GM18858 (cell line): ENCODE measurements at regions not wholly inside any gene's neighbourhood (a gene's known extent, or its start where the extent isn't known, plus 50 kb on each side); places are given as distances from the start of the nearest gene placed in this dataset.
"Not testable (repeated sequence)": the region's sequence is repeated elsewhere in the genome, so short reads cannot be mapped to it uniquely, and the experiment has no call there.

Experiments
- ATAC-seq: cut with Tn5 transposase; IDR thresholded peaks from one replicate; pipeline ENCODE4 v1.9.1; 2021; ENCODE audit not compliant: unreplicated experiment

DNA sequence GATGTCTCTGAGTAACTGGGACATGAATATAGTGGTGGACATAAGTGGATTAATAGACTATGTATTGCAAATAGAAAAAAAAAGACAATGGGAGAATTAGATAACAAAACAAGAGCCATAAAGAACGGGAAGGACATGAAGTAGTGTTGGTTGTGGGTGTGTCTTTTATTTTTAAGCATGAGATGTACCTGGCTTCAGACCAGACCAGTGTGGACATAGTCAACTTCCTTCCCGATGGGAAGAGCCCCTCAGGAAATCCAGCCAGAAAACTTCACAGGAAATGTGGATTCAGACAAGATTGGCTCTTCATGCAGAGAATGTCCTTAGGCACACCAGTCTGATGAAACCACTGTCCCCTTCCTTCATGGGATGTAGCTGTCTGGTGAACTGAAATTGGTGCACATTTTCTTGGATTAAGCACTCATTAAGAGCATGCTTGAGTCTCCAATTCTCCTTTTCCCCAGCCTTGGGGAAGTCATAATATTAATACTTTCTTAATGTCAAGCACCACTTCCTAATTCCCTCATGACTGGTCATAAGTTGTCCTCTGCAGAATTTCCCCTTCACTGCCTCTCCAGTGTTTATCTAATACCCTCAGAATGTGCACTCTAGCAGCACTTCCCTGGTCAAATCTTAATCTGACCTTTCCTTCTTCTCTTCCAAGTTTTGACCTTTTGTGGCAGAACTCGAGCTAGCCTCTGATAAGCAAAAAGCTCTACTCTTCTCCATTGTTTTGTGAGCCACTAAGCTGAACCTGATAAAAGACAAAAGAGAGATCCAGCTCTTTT is 350.6 kb upstream of the MAF start:
- ATAC-seq, result no peak

DNA sequence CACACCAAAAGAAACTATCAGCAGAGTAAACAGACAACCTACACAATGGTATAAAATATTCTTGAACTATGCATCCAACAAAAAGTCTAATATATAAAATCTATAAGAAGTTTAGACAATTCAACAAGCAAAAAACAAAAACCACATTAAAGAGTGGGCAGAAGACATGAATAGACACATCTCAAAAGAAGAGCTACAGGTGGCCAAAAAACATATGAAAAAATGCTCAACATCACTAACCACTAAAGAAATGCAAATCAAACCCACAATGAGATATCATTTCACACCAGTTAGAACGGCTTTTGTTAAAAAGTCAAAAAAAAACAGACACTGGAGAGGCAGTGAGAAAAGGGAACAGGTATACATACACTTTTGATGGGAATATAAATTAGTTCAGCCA is 348.9 kb upstream of the MAF start:
- no peak for ATAC-seq

DNA sequence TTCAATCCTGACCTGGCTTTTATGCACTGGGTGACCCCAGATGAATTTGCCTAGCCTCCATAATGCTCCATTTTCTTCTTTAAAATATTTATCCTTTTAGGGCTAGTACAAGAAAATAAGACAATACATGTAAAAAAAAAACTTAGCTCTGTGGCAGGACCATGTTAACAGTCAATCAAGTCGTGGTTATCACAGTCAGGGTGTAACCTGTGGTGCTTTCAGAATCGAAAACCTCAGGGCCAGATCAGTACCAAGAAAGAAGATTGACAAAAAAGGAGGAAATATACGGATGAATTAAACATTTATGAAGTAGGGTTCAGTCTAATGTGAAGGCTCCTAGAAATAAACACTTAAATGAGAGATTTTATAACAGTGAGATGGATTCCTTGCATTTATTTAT is 347.2 kb upstream of the MAF start:
- ATAC-seq, result no peak

DNA sequence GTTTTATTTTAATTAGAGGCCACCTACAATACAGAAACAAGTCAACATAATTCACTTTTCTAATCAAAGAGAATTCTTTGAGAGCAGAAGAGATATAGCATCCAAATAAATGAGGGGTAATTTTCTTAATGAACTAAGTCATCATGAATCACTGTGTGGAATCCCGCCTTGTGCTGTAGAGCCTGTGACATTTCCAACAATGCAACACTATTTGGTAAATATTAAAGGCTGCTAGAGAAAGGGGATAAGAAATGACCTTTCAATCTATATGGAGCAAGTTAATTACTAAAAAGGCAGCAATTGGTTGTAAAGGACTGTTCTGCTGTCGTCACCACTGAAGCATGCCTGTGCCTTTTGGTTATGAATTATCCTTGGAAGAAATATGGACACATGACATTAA is 345.7 kb upstream of the MAF start:
- no peak for ATAC-seq

DNA sequence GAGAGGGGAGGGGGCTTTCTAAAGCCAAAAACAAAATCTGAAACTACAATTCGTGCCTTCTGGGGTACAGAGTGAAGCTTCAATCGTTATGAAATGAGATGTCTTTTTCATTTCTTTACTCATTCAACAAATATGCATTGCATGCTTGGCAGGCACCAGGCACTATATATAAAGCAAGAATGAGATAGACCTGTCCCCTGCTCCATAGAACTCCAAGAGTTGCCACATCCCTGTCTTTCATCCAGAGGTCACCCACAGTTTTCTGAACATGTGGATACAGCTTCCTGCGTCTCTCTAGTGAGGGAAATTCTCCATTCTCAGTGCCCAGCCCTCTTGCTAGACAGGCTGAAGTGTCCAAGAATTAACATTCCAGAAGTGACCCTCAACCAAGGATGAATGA is 343.2 kb upstream of the MAF start:
- ATAC-seq, result no peak

DNA sequence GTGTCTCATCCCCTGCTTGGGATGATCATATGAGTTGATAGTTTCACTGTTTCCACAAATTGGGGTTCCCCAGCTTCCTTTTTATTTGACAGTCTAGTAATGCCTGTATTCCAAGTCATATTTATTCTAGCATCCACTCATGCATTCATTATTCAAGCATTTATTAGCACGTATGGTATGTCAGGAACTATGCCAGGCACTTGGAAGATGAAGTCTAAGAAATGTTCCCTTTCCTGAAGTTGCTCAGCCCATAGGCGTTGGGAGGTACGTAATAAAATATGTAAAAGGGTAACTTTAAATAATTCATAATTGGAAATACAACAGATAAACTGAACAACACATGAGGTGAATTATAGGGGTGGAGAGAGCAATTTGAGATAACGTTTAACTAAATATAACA is 338.0 kb upstream of the MAF start:
- ATAC-seq, result no peak

DNA sequence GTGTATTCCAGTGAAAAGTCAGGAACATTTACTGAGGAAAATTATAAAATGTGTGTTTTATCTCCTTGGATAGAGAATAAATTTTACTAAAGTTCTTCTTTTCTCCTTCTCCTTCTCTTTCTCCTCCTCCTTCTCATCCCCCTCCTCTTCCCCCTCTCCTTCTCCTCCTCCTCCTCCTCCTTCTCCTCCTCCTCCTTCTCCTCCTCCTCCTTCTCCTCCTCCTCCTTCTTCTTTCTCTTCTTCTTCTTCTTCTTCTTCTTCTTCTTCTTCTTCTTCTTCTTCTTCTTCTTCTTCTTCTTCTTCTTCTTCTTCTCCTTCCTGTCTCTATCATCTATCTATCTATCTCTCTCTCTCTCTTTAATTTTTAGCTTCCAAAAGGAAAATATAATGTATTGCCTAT is 337.1 kb upstream of the MAF start:
- not testable (repeated sequence) for ATAC-seq

DNA sequence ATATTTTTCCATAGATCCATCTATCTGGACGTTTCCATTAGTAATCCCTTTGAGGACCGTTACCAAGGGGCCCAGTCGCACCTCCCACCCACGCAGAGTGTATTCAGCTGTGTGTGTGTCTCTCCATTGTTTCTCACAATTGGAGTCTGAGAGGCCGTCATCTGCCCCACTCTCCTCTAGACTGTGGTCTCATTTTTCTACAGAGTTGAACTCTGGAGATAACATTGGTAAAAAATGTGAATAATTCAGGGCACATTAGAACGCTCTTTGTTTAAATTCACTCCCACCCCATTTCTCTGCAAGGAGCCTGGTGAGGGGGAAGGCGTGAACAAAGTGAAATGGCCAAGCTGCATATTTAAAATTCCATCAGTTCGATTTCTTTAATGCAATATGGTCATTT is 333.1 kb upstream of the MAF start:
- ATAC-seq, result no peak

DNA sequence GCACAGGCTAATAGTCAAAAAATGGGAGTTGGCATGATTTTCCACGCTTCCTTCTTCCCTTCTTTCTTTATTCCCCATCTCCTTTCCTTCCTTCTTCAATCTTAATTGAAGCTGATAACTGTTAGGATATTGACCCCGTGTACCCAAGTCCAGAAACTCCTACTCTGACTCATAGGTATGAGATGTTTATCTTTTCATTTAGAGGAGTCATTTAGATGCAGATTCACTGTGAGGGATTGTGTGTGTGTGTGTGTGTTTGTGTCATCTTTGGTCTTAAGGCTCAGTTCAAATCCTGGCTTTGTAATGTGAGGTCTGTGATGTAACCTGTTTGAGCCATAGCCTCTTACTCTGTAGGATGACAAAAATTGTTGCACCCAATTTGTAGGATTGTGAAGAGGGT is 332.0 kb upstream of the MAF start:
- ATAC-seq, result no peak

DNA sequence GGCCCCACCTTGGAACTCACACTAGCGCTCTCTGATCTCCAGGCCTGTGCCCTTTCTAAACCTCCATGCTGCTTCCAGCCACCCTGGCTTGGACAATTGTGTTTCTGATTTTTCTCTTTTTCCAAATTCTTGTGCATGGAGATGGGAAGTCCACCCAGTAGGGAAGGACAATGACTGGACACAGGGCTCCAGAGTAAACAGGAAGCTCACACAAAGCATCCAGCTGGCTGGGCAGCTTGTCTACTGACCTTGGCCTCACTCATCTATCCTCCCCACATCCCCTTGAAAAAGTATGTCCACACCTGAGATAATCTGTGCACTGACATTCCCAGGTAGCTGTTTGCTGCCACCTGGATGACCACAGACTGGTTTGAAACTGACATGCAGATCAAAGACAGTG is 331.2 kb upstream of the MAF start:
- no peak for ATAC-seq

DNA sequence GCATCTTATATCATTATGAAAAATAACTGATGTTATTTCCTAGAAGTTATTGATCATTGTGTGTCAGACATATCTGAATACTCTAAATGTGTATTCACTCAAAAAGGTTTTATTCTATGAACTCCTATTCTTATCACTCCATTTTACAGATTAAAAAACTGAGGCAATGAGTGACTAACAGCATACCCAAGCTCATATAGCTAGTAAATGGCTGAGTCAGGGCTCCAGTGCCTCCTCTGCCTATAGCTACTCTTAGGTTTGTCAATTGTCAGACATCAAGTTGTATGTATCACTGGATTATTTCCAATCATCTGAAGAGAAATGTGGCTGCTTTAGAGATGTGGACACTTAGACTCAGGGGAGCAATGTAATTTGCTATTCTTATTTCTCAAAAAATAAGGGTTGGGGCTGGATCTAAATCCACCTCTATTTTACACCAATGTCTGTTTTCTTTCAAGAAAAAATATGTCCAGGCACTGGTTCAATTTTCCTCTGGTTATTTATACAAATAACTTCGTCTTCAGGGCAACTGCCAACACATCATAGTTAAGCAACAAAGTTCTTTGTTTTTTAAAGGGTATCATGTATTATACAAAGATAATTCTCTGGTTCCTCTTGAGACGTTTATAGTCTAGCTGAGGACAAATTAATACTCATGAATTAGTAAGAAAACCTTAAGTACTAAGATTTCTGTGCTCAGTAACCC is 328.9 kb upstream of the MAF start:
- ATAC-seq, result no peak

DNA sequence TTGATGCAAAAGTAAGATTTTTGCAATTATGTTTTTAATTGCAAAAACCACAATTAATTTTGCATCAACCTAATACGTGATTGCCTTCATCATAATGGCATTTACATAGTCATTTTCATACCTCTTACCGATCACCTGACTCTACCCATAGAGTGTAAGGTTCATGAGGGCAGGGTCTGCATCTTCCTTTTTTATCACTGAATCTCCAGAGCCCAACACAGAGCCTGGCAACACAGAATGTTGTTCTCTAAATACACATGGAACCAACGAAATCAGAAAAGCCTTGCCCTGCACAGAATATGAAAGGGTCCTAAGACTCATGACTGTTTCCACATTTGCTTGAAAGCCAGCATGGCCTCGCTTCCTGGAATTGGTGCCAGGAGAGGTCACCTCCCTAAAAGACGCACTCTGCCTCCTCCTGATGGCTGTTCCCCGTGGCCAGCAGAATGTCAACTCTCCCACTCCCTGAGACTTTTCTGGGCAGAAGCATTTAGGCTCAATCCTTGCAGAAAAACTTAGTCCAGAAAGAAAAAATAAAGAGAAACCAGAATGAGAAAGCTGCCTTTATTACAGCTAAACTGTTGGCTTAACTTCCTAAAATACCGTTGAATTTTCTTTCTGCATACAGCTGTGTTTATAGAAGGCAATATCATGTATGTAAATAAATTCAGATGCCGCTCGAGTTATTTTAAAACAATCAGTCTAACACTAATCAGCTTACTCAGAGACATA is 327.8 kb upstream of the MAF start:
- ATAC-seq, result no peak

DNA sequence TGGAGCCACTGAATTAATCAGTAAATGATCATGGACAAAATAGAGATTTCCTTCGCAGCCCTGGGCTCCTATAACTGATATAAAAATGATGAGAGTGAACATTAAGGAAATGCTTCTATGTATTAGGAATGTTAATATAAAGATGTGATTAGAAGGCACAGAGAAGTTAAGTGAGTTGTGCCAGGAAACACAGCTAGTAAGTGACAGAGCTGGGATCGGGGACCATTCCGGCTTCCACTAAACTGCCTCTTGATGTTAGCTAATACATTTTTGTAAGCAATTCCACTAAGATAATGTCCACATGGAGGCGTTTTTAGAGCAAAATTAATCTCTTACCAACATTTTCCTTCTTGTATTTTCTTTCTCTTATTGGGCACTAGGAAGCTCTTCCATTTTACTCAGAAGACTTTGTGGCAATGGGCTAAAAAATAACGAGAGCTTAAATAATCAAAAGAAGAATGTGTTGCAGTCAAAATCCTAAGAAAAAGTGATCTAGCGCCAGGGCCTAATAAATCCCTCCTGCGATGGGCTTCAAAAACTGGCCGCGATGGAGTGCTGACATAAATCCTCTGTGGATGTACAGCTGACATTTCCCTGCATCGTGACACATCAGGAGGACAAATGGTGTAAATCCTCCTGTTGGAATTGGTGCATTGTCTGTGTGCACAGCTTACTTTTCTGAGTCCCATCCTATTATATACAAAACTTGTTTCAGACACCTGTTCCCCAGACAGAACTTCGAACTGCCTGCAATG is 326.1 kb upstream of the MAF start:
- ATAC-seq, result no peak

DNA sequence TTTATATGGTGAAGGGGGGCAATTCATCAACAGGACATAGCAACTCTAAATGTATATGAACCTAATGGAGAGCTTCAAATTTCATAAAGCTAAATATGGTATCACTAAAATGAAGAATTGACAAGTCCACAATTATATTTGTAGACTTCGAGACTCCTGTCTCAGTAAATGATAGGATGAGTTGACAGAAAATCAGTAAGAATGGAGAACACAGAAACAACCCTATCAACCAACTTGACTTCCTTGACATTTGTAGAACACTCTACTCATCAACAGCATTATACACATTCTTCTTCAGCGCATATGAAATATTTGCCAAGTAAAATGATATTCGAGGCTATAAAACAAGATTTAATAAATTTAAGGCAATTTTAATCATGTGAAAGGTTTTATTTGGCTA is 322.9 kb upstream of the MAF start:
- ATAC-seq, result no peak

DNA sequence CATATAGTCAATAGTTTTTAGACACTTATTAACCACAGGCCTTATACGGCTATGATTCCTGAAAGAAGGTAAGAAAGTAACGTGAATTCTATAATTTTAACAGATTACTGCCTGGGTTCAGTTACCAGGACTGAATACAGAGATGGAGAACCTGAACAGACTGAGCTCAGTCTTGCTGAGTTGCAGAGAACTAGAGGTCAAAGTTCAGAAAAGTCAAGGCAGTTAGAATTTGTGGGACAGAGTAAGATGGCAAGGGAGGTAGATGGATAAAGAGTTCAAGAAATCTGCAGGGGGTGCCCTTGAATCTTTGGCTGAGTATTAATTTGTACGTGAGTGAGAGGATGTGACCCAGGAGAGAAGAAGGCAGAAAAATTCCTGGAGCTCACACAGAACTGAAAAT is 320.1 kb upstream of the MAF start:
- ATAC-seq, result no peak

DNA sequence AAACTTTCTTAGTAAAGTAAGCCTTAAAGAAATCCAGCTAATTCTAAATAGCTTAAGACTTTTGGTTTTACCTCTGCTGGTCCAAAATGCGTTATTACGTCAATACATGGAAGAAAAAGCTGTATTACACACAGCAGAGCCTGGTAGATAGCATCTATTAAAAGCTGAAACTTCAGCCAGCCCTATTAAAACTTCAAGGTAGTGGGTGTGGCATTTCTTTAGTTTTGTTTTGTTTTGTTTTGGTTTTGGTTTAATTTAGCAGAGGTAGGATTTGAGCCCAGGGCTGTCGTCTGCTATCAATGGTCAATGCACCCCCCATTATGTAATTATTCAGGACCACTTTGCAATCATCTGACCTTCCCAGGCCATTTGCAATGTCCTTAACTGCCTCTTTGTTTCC is 318.4 kb upstream of the MAF start:
- ATAC-seq, result no peak

DNA sequence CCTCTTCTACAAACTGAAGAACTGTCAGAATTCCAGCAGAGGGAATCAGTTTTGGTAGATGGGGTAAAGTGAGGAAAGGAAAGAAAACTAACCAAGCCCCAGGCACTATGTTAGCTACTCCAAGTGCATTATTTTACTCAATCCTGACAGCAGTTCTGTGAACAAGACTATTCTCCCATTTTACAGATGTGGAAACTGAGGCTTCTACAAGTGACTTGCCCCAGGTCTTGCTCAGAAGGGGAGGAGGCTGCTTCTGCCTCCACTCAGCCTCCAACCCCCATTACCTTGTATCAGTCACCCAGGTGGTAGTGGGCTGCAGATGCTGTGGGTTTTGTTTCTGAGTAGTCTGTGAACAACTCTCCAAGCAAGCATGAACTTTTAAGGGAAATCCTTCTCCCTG is 315.2 kb upstream of the MAF start:
- ATAC-seq, result no peak

DNA sequence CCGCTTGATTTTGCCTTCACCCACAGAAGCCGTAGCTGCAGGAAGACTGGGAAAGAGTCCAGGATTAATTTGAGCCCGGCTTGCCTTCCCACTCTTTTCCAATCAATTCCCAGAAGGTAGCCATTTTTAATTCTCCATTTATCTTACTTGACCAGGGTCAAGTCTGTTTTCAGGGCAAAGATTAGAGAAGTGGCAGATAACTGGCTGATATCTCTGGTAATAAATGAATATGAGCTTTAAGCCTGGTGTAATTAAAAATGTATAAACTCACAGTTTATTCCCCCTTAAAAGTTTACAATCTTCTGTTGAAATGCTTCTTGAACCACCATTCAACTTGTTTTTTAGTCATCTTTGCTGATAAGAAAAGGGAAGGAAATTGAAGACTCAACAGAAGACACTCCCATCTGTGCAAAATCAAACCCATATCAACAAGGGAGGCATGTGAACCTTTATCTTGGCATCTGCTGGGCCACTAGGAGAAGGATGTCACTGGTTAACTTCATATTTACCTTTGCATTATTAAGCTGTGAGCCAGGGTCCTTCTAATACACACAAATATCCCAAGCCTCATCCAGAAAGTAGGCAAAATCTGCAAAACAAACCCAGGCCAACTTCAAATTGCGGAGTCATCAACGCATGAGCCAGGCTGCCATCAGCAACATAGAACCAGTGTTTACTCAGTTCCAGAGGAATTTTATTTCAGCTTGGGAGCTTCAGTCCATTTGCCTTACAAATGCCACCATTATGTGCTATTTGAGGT is 314.6 kb upstream of the MAF start:
- no peak for ATAC-seq

DNA sequence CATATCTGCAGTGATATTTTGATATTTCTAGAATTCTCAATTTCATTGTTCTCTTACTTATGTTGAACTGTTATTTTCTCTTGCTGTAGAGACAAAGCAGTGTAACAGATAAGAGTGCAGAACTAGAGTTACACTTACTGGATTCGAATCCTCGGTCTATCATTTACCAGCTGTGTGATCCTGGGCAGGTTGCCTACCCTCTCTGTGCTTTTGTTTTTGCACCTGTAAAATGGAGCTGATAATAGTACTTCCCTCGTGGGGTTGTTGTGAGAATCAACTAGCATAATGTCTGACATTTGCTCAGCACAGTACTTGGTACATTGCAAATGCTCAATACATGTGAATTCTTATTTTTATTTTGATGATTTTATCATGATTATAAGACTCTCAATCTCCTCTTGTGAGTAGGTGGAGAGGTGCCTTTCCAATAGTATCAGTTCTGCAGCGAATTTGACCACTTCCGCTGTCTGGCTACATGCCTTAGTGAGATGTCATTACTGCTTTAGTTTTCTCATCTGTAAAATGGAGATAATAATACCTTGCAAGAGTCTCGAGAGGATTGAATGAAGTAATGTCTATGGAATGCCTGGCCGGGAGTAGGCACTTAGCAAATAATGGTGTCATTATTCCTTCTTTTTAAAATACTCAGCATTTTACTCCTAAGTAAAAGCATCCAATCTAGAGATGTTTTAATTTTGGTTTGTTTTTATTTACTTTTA is 312.2 kb upstream of the MAF start:
- no peak for ATAC-seq

DNA sequence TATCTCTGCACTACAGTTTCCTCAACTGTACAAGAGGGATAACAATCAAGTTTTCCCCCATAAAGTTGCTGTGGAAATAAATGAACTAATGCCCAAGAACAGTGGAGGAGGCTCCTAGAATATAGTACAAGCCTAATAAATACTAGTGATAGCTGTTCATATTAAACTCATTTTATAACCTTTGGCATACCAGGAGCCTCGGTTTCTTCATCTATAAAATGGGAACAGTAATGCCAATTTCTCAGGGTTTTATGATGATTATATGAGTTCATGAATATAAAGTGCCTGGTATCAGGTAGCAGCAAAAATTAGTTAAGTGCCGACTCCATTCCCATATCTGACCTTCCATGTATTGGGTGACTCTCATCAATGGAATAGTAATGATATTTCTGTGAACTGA is 311.1 kb upstream of the MAF start:
- no peak for ATAC-seq
